ENCODE measurements at regions not wholly inside any gene's neighbourhood (a gene's known extent, or its start where the extent isn't known, plus 50 kb on each side); places are given as distances from the start of the nearest gene placed in this dataset.

DNA sequence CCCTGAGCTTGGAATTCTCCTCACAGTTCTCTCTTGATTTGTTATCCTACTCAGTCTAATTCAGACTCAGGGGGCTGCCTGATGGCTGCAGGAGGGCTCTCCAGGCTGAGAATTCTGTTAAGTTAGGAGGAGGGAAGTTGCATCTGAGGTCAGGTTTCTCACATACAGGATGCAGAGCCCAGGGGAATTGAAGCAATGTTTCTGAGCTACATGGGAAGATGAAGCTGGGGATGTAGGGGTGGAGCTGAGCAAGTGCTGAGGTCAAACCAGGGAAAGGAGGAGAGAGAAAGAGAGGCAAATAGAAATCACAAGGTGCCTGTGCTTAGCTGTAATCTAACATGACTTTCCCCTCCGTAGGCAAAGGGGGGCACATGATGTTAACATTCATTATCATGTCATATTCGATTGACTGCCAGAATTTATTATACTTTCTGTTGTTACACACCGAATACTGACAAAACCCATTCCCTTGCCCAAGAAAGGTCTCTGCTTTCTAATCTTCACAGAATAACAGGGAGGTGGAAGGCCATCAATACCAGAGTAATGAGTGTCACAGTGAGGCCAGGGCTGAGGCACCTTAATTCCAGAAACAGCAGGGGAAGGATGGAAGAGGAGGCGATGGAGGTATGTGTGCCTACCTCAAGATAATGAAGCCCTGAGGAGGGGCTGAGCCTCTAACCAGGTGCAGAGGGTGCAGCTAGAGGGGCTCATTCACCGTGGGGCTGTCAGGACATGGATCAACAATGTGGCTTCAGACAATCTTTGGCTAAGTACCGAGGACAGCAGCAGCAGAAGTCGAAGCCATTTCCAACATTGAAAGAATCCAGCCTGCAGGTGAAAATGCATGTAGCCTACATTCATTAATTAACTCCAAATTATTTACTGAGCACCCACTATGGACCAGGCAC lies 205.4 kb upstream of the SNX19 start:
- no peak for DNase-seq (ENCODE audit: low read depth in 3 of 3)

GRCh38 chr11:131122448-131122847 lies 206.2 kb upstream of the SNX19 start:
- DNase-seq (ENCODE audit: low read depth in 3 of 3): no peak

GRCh38 chr11:131129474-131129873 lies 213.2 kb upstream of the SNX19 start:
- DNase-seq (ENCODE audit: low read depth in 3 of 3): no peak

GRCh38 chr11:131135611-131136010 lies 219.3 kb upstream of the SNX19 start:
- DNase-seq (ENCODE audit: low read depth in 3 of 3): no peak

GRCh38 chr11:131136486-131136885 lies 220.2 kb upstream of the SNX19 start:
- no peak for DNase-seq (ENCODE audit: low read depth in 3 of 3)

- DNase-seq (ENCODE audit: low read depth in 3 of 3): no peak
These were observed 220.8 kb upstream of the SNX19 start for GRCh38 chr11:131137046-131137445.

DNA sequence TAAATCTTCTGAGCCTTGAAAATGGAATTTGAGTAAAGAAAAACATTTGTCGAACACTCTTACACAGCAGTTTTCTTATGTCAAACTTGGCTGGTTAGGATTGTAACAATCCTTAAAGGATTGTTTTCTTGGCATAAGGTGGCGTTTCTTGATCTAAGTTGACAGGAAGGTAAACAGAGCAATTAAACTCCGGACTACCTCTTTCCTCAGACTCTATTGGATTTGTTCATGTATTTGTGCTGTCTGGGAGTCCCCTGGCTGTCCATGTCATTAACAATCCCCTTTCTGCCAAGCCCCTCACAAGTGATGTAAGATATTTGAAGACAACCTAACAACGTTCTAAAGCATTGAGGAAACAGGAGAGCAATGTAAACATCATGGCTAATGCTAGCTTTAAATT lies 222.5 kb upstream of the SNX19 start:
- no peak for DNase-seq (ENCODE audit: low read depth in 3 of 3)

DNA sequence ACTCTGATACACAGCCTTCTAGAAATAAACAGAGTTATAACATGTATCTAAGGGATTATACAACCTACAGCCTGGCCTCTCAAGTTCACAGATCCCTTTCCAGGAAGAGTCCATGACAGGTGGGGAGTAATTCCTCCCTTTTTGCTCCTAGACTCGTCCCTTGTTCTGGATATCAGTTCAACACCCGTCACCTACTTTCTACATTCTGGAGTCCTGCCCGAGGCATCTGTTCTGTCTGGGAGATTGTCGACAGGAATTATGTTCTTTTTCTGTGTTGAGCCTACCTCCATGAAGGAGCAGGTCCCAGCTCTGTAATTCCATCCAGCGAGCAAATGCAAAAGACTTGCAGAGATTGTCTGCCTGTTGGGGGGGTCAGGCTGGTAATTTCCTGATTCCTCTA lies 224.6 kb upstream of the NTM start:
- no peak for DNase-seq (ENCODE audit: low read depth in 3 of 3)

GRCh38 chr11:131146827-131147490 lies 223.5 kb upstream of the NTM start:
- no peak for DNase-seq (ENCODE audit: low read depth in 3 of 3)

GRCh38 chr11:131154351-131154750 lies 216.1 kb upstream of the NTM start:
- no peak for DNase-seq (ENCODE audit: low read depth in 3 of 3)

DNA sequence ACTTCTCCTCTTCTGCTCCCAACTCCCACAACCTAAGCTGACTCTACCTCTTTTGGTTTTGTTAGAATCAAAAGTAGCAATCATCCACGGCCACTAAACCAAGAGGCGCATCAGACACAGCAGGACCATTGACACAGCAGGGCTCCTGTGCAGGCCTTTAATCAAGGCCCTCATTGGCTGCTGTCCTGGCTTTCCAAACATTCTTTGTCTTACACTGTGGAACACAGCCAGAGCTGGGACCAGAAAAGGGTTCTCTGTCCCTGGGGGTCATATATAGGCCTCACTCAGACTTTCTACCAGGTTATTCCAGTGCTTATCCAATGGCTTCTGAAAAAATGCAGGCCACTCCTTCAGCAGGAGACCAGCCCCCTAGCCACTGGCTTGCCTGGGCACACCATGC lies 212.7 kb upstream of the NTM start:
- DNase-seq (ENCODE audit: low read depth in 3 of 3): no peak

DNA sequence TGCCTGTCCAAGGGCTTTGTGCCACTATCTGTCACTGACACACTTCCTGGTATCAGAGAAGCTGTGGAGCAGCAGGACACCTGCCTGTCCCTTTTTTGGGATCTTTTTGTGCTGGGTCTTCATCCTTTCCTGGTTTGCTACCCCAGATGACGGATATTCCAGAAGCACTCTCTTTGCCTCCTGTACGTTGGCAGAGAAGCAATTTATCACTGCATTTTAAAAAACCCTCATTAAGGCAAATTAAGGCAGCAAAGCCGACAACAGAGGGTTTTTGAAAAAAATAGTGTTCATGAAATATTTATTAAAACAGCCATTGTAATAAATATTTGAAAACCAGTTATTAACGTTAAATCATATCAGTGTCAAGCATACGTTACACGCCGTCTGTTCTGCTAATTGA lies 209.6 kb upstream of the NTM start:
- DNase-seq (ENCODE audit: low read depth in 3 of 3): no peak

DNA sequence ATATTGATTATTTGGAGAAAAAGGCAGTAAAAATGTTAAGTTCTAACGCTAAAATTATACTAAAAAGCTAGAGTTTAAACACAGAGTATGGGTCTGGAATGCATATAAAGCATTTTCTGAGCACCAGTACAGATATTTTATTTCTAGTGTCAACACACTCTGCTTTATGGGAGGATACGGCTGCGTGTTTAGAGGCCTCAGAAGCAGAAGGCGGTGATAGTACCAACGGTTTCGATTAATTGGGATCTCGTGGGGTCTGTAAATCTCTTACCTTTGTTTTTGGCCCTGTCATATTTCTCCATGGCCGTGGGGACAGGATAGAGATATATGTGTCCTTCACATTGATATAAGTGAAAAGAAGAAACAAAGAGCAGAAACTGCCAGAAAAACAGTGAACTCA lies 206.8 kb upstream of the NTM start:
- no peak for DNase-seq (ENCODE audit: low read depth in 3 of 3)

GRCh38 chr11:131165036-131165435 lies 205.4 kb upstream of the NTM start:
- DNase-seq (ENCODE audit: low read depth in 3 of 3): no peak

DNA sequence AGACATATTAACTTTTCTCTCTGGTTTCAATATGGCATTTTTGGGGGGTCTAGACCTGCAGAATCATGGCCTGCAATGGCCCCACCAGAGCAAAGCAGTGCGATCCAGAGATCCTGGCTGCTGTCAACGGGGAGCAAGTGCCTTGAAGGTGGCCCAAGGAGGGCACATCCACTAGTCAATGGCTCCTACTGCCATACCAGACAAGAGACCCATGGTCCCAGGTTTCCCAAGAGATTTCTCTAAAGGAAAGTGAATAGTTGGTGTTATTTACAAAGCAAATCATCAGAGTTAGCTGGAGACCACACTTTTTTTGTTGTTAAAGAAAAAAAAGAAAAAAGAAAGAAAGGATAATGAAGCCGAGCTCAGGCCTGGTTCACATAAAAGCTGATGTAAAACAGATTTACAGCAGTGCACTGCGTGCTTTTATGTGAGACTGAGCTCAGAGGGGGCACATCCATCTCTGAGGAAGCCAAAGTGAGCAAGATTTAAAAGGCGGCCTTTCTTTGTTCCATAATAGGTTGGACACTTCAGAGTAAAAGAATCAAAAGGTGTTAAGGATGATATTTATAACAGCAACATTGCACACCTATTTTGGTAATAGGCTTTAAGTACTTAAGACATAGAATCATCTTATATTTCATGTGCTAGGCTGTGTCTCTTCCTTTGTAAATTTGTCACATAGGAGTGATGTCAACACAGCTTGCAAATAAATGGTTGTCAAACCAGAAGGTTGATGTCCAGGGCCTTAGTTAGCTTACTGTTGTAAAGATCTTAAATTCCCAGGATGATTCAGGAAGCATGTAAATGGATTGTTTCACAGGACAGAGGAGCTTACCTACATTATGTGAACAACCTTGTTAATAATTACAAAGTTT lies 201.3 kb upstream of the NTM start:
- no peak for DNase-seq (ENCODE audit: low read depth in 3 of 3)

DNA sequence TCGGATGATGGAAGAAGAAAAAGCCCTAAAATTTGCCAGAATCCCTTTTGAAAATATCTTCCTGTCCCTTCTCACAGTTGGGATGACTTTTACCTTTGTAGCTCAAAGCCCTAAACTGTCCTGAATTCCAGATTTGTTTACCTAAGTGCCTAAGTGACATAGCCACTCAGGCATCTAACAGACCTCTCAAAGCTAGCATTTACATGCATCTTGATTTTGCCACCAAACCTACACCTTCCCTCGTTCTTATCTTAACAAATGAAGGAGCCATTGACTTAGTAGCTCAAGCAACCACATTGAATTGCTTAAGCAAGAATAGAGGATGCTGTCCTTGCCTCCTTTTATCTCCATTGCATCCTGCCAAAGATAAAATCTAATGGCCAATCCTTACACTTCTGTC lies 198.4 kb upstream of the NTM start:
- no peak for DNase-seq (ENCODE audit: low read depth in 3 of 3)

GRCh38 chr11:131178020-131178419 lies 192.4 kb upstream of the NTM start:
- DNase-seq (ENCODE audit: low read depth in 3 of 3): no peak

GRCh38 chr11:131178596-131178995 lies 191.8 kb upstream of the NTM start:
- DNase-seq (ENCODE audit: low read depth in 3 of 3): no peak

DNA sequence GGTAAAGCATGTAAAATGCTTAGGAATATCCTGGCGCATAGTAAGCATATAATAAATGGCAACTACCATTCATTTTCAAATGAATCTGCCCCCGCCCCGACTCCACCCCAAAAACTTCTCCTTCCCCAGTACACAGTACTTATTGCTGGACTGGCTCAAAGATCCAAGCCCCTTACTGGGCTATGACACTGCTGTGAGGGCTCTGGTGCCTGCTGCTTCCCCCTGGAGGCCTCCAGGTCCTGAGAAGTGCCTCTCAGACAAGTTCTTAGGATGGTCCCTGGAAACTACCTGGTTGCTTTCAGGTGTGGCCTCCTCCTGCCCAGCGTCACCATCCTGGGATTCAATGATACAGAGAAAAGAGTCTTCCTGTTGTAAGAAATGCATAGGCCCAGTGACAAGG lies 190.6 kb upstream of the NTM start:
- no peak for DNase-seq (ENCODE audit: low read depth in 3 of 3)

- DNase-seq (ENCODE audit: low read depth in 3 of 3): no peak
These were observed 184.5 kb upstream of the NTM start for GRCh38 chr11:131185915-131186314.

GRCh38 chr11:131186629-131187101 lies 183.8 kb upstream of the NTM start:
- DNase-seq (ENCODE audit: low read depth in 3 of 3): peak in 1 of 3 experiments; percentile 0

DNA sequence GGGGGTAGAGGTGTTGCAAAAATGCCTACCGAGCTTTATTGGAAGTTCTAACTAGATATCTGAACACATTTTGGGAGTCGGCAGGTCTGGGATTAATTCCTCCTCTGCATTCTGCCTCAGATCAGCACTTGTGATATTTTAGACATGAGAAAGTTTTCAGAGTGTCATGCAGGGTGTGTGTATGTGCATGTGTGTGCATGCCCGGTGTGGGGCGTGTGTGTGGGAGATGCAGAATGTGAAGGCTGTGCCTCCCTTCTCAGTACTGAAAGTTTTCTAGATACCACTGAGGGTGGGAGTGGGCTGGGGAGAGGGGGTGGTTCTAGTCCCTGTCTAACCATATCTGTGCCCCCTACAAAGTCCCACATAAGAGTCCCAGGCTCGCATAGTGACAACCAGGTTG lies 180.0 kb upstream of the NTM start:
- no peak for DNase-seq (ENCODE audit: low read depth in 3 of 3)

All from stimulated activated CD4-positive, alpha-beta T cell treated with anti-CD3 and anti-CD28 coated beads, TNF-alpha, amount 100 ng/mL, for 24 hours (primary cell).